Right lobe of liver (tissue), 6 donors: ENCODE measurements at regions not wholly inside any gene's neighbourhood (a gene's known extent, or its start where the extent isn't known, plus 50 kb on each side); places are given as distances from the start of the nearest gene placed in this dataset.

Source experiments
- ATAC-seq, 4 donors: fragments of 200-7000 bp; cut with Tn5 transposase; one replicate each; pipeline ENCODE4 v1.9.1; 2020; ENCODE audit warnings: mild to moderate bottlenecking in 4 of 4, moderate library complexity in 4 of 4
- DNase-seq, 3 donors: peaks; one replicate each; pipeline ENCODE4 v3.0.0-alpha.2; 2020
- H3K27ac ChIP-seq, 3 donors: fragments of 200-600 bp; one replicate each; pipeline ENCODE4 v1.8.0; 2022
- H3K27me3 ChIP-seq, 2 donors: fragments of 200-600 bp; one replicate each; pipeline ENCODE4 v1.8.0; 2022
- H3K36me3 ChIP-seq, 4 donors: fragments of 200-600 bp; sonication (generic) in 1 of 4; one replicate each; pipeline versions ENCODE4 v1.5.1 to v1.8.0; 2017 to 2022; ENCODE audit warnings: control low read depth in 1 of 4
- H3K4me1 ChIP-seq, 4 donors: fragments of 200-600 bp; sonication (generic) in 1 of 4; one replicate each; pipeline versions ENCODE4 v1.5.1 to v1.8.0; 2017 to 2022; ENCODE audit warnings: control low read depth in 1 of 4
- H3K4me3 ChIP-seq, 3 donors: fragments of 200-600 bp; one replicate each; pipeline ENCODE4 v1.8.0; 2022
- H3K9me3 ChIP-seq, 4 donors: fragments of 200-600 bp; sonication (generic) in 1 of 4; one replicate each; pipeline versions ENCODE4 v1.5.1 to v1.8.0; 2017 to 2022; ENCODE audit warnings: control low read depth in 1 of 4
- POLR2A ChIP-seq: fragments of 450-650 bp; IDR thresholded peaks from one replicate; pipeline ENCODE4 v1.6.1; 2017; ENCODE audit warnings: antibody characterized with exemption, mild to moderate bottlenecking
- WGBS: methylation state at CpG from one replicate; pipeline ENCODE4 v1.1.6; 2018; ENCODE audit warnings: low coverage, low lambda C conversion rate; ENCODE audit not compliant: insufficient coverage; ENCODE audit errors: missing lambda C conversion rate; 5-methylcytosine and 5-hydroxymethylcytosine counted together
- intact Hi-C, 2 donors: fragments of 100-400 bp; cut with DNase I; formaldehyde crosslinking; loops; one replicate each; pipeline versions ENCODE4 v1.11.2 to v1.14.1; 2022
- TF ChIP-seq, protein P1 (sequence below), 4 donors: fragments of 200-600 bp in 3 of 4; fragments of 450-650 bp in 1 of 4; IDR thresholded peaks; one replicate each; pipeline versions ENCODE4 v1.5.1 to v1.8.0; 2016 to 2022; ENCODE audit warnings: antibody characterized with exemption in 4 of 4, mild to moderate bottlenecking in 2 of 4
- donor health status: DM: no; HTN: yes; CAD: no.
- donor health status: DM: no; HTN: no; CAD: no.
- donor health status: DM: no; HTN: no; CAD: no.
- donor health status: DM: no; HTN: yes; CAD: no.
- donor health status: DM: no; HTN: yes; CAD: no.

DNA sequence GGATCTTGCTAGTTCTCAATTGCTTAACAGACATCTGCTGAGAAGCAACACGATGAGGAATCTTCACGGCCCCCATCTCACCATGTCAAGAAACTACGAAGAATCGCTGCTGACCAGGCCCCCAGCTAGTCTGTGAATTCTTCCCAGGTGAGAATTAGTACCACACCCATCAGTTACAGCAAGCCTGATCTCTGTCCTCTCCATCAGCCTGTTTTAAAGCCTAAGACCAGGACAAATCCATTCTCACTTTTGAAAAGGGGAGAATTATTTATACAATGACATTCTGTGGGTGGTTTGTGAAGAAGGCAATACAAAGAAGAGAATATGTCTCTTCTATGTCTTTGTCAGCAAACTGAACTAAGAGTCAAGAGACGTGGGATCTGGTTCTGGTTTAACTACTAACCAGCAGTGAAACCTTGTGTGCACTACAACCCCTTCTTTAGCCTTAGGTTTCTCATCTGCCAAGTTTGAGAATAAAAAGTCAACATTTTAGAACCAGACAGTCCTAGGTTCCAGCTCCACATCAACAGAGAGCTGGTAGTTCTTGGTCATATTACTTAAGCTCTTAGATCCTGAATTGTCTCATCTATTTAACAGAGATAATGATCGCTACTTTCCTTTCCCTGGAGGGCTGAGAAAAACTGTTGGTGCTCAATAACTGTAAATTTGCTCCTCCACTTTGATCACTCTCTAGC lies 160.4 kb upstream of the RORA start:
- WGBS = 60% methylated on average over 5 of the region's 6 CpGs

DNA sequence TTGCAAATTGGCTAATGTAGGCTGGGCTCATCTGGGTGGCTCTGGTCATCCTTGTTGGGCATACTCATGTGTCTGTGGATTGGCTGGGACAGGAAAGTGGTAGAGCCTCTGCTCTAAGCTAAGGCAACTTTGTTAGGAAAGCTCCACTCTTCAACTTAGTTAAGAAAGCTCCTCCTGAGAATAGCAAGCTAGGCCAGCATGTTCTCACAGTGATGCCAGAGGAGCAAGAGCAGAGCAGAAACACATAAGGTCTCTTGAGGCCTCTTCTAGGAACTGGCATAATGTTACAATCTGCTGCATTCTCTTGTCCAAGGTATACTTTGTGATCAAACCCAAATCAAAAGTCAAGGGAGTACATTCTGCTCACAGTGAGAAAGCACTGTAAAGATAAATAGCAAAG lies 158.6 kb upstream of the RORA start:
- Histone ChIP-seq H3K9me3 (no peaks in the 10 kb centered on the region), H3K4me3 (no peak overlapping the region), H3K36me3 (no peaks in the 10 kb centered on the region), H3K27ac (no peak overlapping the region), H3K27me3 (no peaks in the 10 kb centered on the region), H3K4me1 (no peaks in the 10 kb centered on the region)
- DNase-seq (no peak), ATAC-seq (no peak)
- no peak for TF ChIP-seq POLR2A
- TF ChIP-seq, protein P1, sequence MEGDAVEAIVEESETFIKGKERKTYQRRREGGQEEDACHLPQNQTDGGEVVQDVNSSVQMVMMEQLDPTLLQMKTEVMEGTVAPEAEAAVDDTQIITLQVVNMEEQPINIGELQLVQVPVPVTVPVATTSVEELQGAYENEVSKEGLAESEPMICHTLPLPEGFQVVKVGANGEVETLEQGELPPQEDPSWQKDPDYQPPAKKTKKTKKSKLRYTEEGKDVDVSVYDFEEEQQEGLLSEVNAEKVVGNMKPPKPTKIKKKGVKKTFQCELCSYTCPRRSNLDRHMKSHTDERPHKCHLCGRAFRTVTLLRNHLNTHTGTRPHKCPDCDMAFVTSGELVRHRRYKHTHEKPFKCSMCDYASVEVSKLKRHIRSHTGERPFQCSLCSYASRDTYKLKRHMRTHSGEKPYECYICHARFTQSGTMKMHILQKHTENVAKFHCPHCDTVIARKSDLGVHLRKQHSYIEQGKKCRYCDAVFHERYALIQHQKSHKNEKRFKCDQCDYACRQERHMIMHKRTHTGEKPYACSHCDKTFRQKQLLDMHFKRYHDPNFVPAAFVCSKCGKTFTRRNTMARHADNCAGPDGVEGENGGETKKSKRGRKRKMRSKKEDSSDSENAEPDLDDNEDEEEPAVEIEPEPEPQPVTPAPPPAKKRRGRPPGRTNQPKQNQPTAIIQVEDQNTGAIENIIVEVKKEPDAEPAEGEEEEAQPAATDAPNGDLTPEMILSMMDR (IDR thresholded peaks at IDR 0.05) = no peak
- intact Hi-C loops = no loop called here

More for the DNA sequence above, 160.4 kb upstream of the RORA start:
- Histone ChIP-seq H3K4me3 (no peak overlapping the region), H3K36me3 (no peaks in the 10 kb centered on the region), H3K9me3 (no peaks in the 10 kb centered on the region), H3K27me3 (no peaks in the 10 kb centered on the region), H3K4me1 (no peaks in the 10 kb centered on the region), H3K27ac (no peak overlapping the region)
- intact Hi-C loops = no loop called here
- DNase-seq = no peak
- no peak for TF ChIP-seq POLR2A
- TF ChIP-seq, protein P1 (IDR thresholded peaks at IDR 0.05) = no peak
- ATAC-seq = peak in 3 of 4 donors; percentile 52 to 70 (median 52)

DNA sequence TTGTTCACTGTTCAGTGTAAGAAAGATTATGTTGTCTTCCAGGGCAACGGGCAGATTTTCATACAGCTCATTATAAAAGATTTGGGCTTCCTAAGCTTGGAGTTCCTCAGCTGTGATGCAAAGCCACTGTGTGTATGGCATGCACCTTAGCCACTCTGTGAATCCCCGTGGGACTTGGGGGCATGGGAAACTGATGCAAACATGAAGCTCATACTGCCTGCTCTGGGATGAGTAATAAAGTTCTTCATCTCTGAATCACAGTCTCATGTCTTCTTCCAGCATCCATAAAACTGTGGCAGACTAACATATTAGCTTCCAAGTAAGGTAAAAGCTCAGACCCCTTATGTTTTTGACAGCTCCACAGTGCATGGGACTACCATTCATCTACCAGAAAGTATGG lies 154.3 kb upstream of the RORA start:
- ATAC-seq (peak in 1 of 4 donors; percentile 35), DNase-seq (no peak)
- TF ChIP-seq, protein P1 (IDR thresholded peaks at IDR 0.05) = no peak
- TF ChIP-seq POLR2A = no peak
- no peaks in the 10 kb centered on the region for H3K27me3 ChIP-seq
- peak overlapping the region; percentile 15 to 72 (median 26) for H3K27ac ChIP-seq
- H3K9me3 ChIP-seq = no peaks in the 10 kb centered on the region
- H3K36me3 ChIP-seq = no peaks in the 10 kb centered on the region
- WGBS = 75% methylated on average over 2 of the region's 2 CpGs
- intact Hi-C loops = no loop called here
- peaks cover 0 to 14% (median 0%) of the 10 kb centered on the region in 4 donors for H3K4me1 ChIP-seq
- no peak overlapping the region for H3K4me3 ChIP-seq

DNA sequence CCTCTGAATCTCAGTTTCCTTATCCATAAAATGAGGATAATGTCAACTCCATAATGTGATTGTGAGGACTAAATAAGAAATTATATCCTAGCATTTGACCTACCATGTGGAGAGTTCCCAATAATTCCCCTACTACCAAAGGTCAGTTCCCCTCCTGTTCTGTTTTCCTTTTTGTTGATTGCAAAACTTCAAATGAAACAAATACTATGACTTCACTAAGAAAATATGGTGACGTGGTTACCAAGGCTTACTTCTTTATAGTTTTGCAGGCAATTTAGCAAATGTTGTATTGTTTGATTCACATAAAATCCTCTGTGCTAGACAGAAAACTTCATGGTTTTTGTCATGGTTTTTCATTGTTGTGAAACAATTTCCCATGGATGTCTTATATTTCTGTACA lies 153.8 kb upstream of the RORA start:
- peak; percentile 62 to 80 (median 66) for ATAC-seq
- Histone ChIP-seq H3K4me3 (no peak overlapping the region), H3K27me3 (no peaks in the 10 kb centered on the region), H3K4me1 (peaks cover 0 to 16% (median 0%) of the 10 kb centered on the region in 4 donors), H3K36me3 (no peaks in the 10 kb centered on the region), H3K9me3 (no peaks in the 10 kb centered on the region), H3K27ac (peak overlapping the region; percentile 15 to 72 (median 26))
- intact Hi-C loops = no loop called here
- WGBS = 45% methylated on average over 1 of the region's 1 CpG
- no peak for DNase-seq
- TF ChIP-seq, protein P1 (IDR thresholded peaks at IDR 0.05) = no peak
- no peak for TF ChIP-seq POLR2A

DNA sequence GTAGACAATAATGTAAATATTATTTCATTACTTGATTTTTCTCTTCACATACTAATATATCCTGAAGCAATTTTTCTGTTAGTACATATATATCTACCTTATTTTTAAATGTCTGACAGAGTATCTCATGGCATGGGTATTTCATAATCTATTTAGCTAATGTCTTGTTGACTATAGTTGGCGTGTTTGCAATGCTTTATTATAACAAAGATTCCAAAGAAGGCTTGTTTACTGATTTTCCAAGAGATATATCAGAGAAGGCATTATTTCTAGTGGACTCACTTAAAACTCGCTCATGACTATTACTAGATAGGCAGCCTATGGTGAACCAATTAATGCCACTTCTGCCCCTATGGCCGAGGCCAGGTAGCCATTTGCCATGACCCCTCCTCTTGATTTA lies 152.4 kb upstream of the RORA start:
- DNase-seq (no peak), ATAC-seq (no peak)
- H3K4me3 ChIP-seq = no peak overlapping the region
- H3K27me3 ChIP-seq = no peaks in the 10 kb centered on the region
- 46% methylated on average over 3 of the region's 3 CpGs for WGBS
- intact Hi-C loops = no loop called here
- H3K4me1 ChIP-seq = peaks cover 0 to 16% (median 0%) of the 10 kb centered on the region in 4 donors
- H3K27ac ChIP-seq = no peak overlapping the region
- H3K9me3 ChIP-seq = no peaks in the 10 kb centered on the region
- TF ChIP-seq, protein P1 (IDR thresholded peaks at IDR 0.05) = no peak
- TF ChIP-seq POLR2A = no peak
- no peaks in the 10 kb centered on the region for H3K36me3 ChIP-seq
